IMR-90 (cell line): ENCODE measurements at regions not wholly inside any gene's neighbourhood (a gene's known extent, or its start where the extent isn't known, plus 50 kb on each side); places are given as distances from the start of the nearest gene placed in this dataset.

ENCODE experiments used
- ATAC-seq: fragments of 200-7000 bp; cut with Tn5 transposase; 2 replicates; pipeline ENCODE4 v1.9.1; 2020; ENCODE audit warnings: low read depth, mild to moderate bottlenecking, moderate library complexity
- BruUV-seq: library from RNA; stranded (reverse); fragments of 400-500 nt; replicated peaks from 2 replicates; lab custom pipeline; 2021; lab: Mats Ljungman, UMichigan
- CTCF ChIA-PET: fragments of 300-600 bp; formaldehyde crosslinking; extraction: SDS; loops from one replicate; lab custom pipeline; 2021; ENCODE audit warnings: antibody characterized with exemption; lab: Yijun Ruan, JAX
- POLR2A ChIA-PET: fragments of 300-600 bp; sonication (Branson Sonifier 250); formaldehyde crosslinking; loops from one replicate; lab custom pipeline; 2022; ENCODE audit warnings: antibody characterized with exemption; ENCODE audit not compliant: unreplicated experiment; lab: Charles Lee
- DNase-seq: peaks from one replicate; pipeline ENCODE4 v3.0.0; 2013
- H2AFZ ChIP-seq: replicated peaks from 2 replicates; pipeline ENCODE3; 2013; ENCODE audit warnings: low read length, mild to moderate bottlenecking; ENCODE audit not compliant: poor library complexity
- H2AK5ac ChIP-seq: 2 replicates; pipeline ENCODE4 v1.6.1; 2013; ENCODE audit warnings: low read depth, low read length, inconsistent platforms
- H2AK9ac ChIP-seq: replicated peaks from 2 replicates; pipeline ENCODE3; 2013; ENCODE audit warnings: mild to moderate bottlenecking, low read depth, low read length, moderate library complexity; ENCODE audit not compliant: poor library complexity
- H2BK120ac ChIP-seq: 2 replicates; pipeline ENCODE4 v1.6.1; 2013; ENCODE audit warnings: low read depth, low read length, inconsistent platforms
- H2BK15ac ChIP-seq: 3 replicates; pipeline ENCODE4 v1.6.1; 2013; ENCODE audit warnings: low read depth, low read length, inconsistent platforms
- H2BK20ac ChIP-seq: 2 replicates; pipeline ENCODE4 v1.6.1; 2013; ENCODE audit warnings: low read depth, mild to moderate bottlenecking, inconsistent platforms, low read length, moderate library complexity
- H2BK5ac ChIP-seq: 2 replicates; pipeline ENCODE4 v1.6.1; 2013; ENCODE audit warnings: mild to moderate bottlenecking, low read depth, low read length, inconsistent platforms; ENCODE audit not compliant: poor library complexity, severe bottlenecking
- H3K14ac ChIP-seq: replicated peaks from 2 replicates; pipeline ENCODE4 v1.6.1; 2013; ENCODE audit warnings: low read depth, low read length, inconsistent platforms
- H3K18ac ChIP-seq: 2 replicates; pipeline ENCODE4 v1.6.1; 2013; ENCODE audit warnings: low read depth, low read length, control low read depth
- H3K23ac ChIP-seq: 2 replicates; pipeline ENCODE4 v1.6.1; 2013; ENCODE audit warnings: low read depth, low read length, inconsistent platforms
- H3K27ac ChIP-seq: 2 replicates; pipeline ENCODE4 v1.5.1; 2013; ENCODE audit warnings: mild to moderate bottlenecking, control low read depth, low read length; ENCODE audit not compliant: insufficient read depth
- H3K27me3 ChIP-seq: 2 replicates; pipeline ENCODE4 v1.6.1; 2013; ENCODE audit warnings: low read length; ENCODE audit not compliant: control insufficient read depth, insufficient read depth
- H3K36me3 ChIP-seq: 2 replicates; pipeline ENCODE4 v1.6.1; 2013; ENCODE audit warnings: low read length, mixed read lengths; ENCODE audit not compliant: control insufficient read depth, insufficient read depth
- H3K4ac ChIP-seq: 2 replicates; pipeline ENCODE4 v1.6.1; 2013; ENCODE audit warnings: low read depth, low read length, inconsistent platforms
- H3K4me1 ChIP-seq: 2 replicates; pipeline ENCODE4 v1.6.1; 2013; ENCODE audit warnings: low read length, mixed read lengths; ENCODE audit not compliant: control insufficient read depth, insufficient read depth
- H3K4me2 ChIP-seq: 2 replicates; pipeline ENCODE4 v1.6.1; 2013; ENCODE audit warnings: low read depth, mild to moderate bottlenecking, control low read depth, low read length, moderate library complexity
- H3K4me3 ChIP-seq: 2 replicates; pipeline ENCODE4 v1.5.1; 2013; ENCODE audit warnings: low read depth, mild to moderate bottlenecking, control low read depth, low read length, moderate library complexity; ENCODE audit not compliant: insufficient read depth
- H3K56ac ChIP-seq: 2 replicates; pipeline ENCODE4 v1.6.1; 2013; ENCODE audit warnings: low read length, inconsistent platforms; ENCODE audit not compliant: insufficient read depth; ENCODE audit errors: extremely low read depth
- H3K79me1 ChIP-seq, 2 experiments: 2 replicates each; pipeline ENCODE4 v1.6.1; 2013; ENCODE audit warnings: low read length in 2 of 2, inconsistent platforms in 1 of 2, low read depth in 1 of 2
- H3K9ac ChIP-seq: 2 replicates; pipeline ENCODE4 v1.6.1; 2013; ENCODE audit warnings: low read depth, low read length, control low read depth
- H3K9me1 ChIP-seq: 2 replicates; pipeline ENCODE4 v1.6.1; 2013; ENCODE audit warnings: low read length, inconsistent platforms; ENCODE audit not compliant: insufficient read depth
- H3K9me3 ChIP-seq: 2 replicates; pipeline ENCODE4 v1.6.1; 2013; ENCODE audit warnings: low read length; ENCODE audit not compliant: control insufficient read depth, insufficient read depth
- H4K20me1 ChIP-seq: 2 replicates; pipeline ENCODE4 v1.6.1; 2013; ENCODE audit warnings: low read length, inconsistent platforms; ENCODE audit not compliant: insufficient read depth
- H4K5ac ChIP-seq: 2 replicates; pipeline ENCODE4 v1.6.1; 2013; ENCODE audit warnings: mild to moderate bottlenecking, low read depth, low read length, control low read depth
- H4K8ac ChIP-seq, 2 experiments: 2 replicates each; pipeline ENCODE4 v1.6.1; 2013; ENCODE audit warnings: low read depth in 2 of 2, low read length in 2 of 2, control low read depth in 1 of 2, inconsistent platforms in 1 of 2
- H4K91ac ChIP-seq: 2 replicates; pipeline ENCODE4 v1.6.1; 2013; ENCODE audit warnings: low read depth, low read length, inconsistent platforms; ENCODE audit not compliant: insufficient read depth
- BHLHE40 ChIP-seq: fragments of 150-350 bp; IDR thresholded peaks from 2 replicates; pipeline ENCODE4 v1.6.1; 2016; ENCODE audit warnings: mild to moderate bottlenecking, low read depth, low read length
- CEBPB ChIP-seq: IDR thresholded peaks from 2 replicates; pipeline ENCODE4 v1.6.1; 2012; ENCODE audit warnings: low read depth, low read length, improper control_type of control experiment
- CHD1 ChIP-seq: IDR thresholded peaks from 2 replicates; pipeline ENCODE4 v1.6.1; 2012; ENCODE audit warnings: low read depth, low read length, improper control_type of control experiment
- FOS ChIP-seq: fragments of 150-350 bp; IDR thresholded peaks from 2 replicates; pipeline ENCODE4 v1.6.1; 2016; ENCODE audit warnings: low read depth, low read length
- MAFK ChIP-seq: IDR thresholded peaks from 2 replicates; pipeline ENCODE4 v1.6.1; 2012; ENCODE audit warnings: low read depth, low read length, improper control_type of control experiment
- MXI1 ChIP-seq: IDR thresholded peaks from 2 replicates; pipeline ENCODE4 v1.6.1; 2012; ENCODE audit warnings: low read depth, mild to moderate bottlenecking, low read length, moderate library complexity, borderline replicate concordance
- NFE2L2 ChIP-seq: fragments of 150-350 bp; IDR thresholded peaks from 2 replicates; pipeline ENCODE4 v1.6.1; 2016; ENCODE audit warnings: low read depth, mild to moderate bottlenecking, low read length
- POLR2A ChIP-seq: IDR thresholded peaks from 2 replicates; pipeline ENCODE4 v1.6.1; 2012; ENCODE audit warnings: mild to moderate bottlenecking, low read depth, low read length
- RAD21 ChIP-seq: IDR thresholded peaks from 2 replicates; pipeline ENCODE4 v1.6.1; 2012; ENCODE audit warnings: low read length, improper control_type of control experiment
- RFX5 ChIP-seq: IDR thresholded peaks from 2 replicates; pipeline ENCODE4 v1.8.0; 2012; ENCODE audit warnings: low read depth, mild to moderate bottlenecking, low read length, moderate library complexity
- SMC3 ChIP-seq: fragments of 150-350 bp; IDR thresholded peaks from 2 replicates; pipeline ENCODE4 v1.6.1; 2016; ENCODE audit warnings: low read depth, mild to moderate bottlenecking, antibody characterized with exemption, low read length, moderate library complexity
- WGBS, 2 experiments: methylation state at CpG; one replicate each; pipeline versions ENCODE4 v1.1.5 to v1.1.7; 2013; ENCODE audit warnings: missing lambda C conversion rate in 2 of 2; ENCODE audit not compliant: insufficient read length in 1 of 2; ENCODE audit errors: extremely low coverage in 2 of 2; 5-methylcytosine and 5-hydroxymethylcytosine counted together
- dilution Hi-C: fragments of 300-500 bp; cut with HindIII; formaldehyde crosslinking; loops from one replicate; pipeline ENCODE4 v1.14.3; 2018; ENCODE audit warnings: low sequenced_read_pairs; ENCODE audit not compliant: unreplicated experiment
- in situ Hi-C: fragments of 300-500 bp; cut with MboI; formaldehyde crosslinking; loops from 3 replicates; pipeline ENCODE4 v1.14.3; 2019; ENCODE audit warnings: low sequenced_read_pairs, inconsistent platforms, mixed read lengths
- intact Hi-C: fragments of 100-400 bp; cut with micrococcal nuclease; formaldehyde crosslinking; loops from 2 replicates; pipeline ENCODE4 v1.10.0; 2022
- TF ChIP-seq, protein P1 (sequence below): fragments of 150-350 bp; IDR thresholded peaks from 2 replicates; pipeline ENCODE4 v1.6.1; 2017; ENCODE audit warnings: mild to moderate bottlenecking, antibody characterized with exemption, low read length, low read depth
- TF ChIP-seq, protein P2 (sequence below): fragments of 150-350 bp; IDR thresholded peaks from 2 replicates; pipeline ENCODE4 v1.6.1; 2016; ENCODE audit warnings: low read depth, mild to moderate bottlenecking, low read length, moderate library complexity, borderline replicate concordance

DNA sequence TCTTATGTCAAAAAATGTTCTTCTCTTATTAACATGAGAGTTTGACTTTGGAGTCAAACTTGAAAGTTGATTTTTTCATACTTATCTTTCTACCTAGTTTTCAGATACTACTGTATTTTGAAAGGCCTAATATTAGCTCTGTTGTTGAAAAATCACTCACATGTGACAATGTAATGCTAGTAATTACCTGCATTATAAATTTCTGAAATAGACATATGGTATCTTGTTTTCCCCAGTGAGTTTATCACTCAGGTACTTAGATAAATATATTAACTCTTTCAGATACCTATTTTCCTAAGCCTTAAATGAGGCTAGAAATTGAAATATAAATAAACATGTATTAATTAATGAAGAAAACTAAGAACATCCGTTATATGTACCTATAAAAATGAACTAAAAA, 2089.3 kb downstream of the MAT2B start:
- in situ Hi-C loops, result no loop called here
- H3K27me3 ChIP-seq, result no peaks in the 10 kb centered on the region

More for the DNA sequence above, 2089.3 kb downstream of the MAT2B start:
- no peak overlapping the region for H3K18ac ChIP-seq
- H4K91ac ChIP-seq, result no peak overlapping the region
- H3K4ac ChIP-seq, result no peak overlapping the region
- intact Hi-C loops (no loop called here), dilution Hi-C loops (no loop called here)
- ChIA-PET CTCF (no interaction called here), POLR2A (no interaction called here)
- no peaks in the 10 kb centered on the region for H4K20me1 ChIP-seq
- H3K79me1 ChIP-seq, result no peaks in the 10 kb centered on the region
- no TSS peak for BruUV-seq
- no peak overlapping the region for H4K8ac ChIP-seq
- no peak overlapping the region for H2BK15ac ChIP-seq
- H3K27ac ChIP-seq, result no peak overlapping the region
- no peak overlapping the region for H2AK5ac ChIP-seq
- ATAC-seq (no peak), DNase-seq (no peak)
- H3K9me1 ChIP-seq, result no peaks in the 10 kb centered on the region
- no peak overlapping the region for H2AFZ ChIP-seq
- no peak overlapping the region for H3K9ac ChIP-seq
- H4K5ac ChIP-seq, result no peak overlapping the region
- H3K14ac ChIP-seq, result no peak overlapping the region
- WGBS, 2 experiments, result no CpG with 5 or more reads among the region's 1 CpG
- no peak overlapping the region for H3K23ac ChIP-seq
- H3K4me2 ChIP-seq, result no peak overlapping the region
- H3K4me1 ChIP-seq, result no peaks in the 10 kb centered on the region
- no peak for TF ChIP-seq POLR2A
- no peak for TF ChIP-seq RFX5
- TF ChIP-seq MAFK, result no peak
- TF ChIP-seq NFE2L2, result no peak
- TF ChIP-seq BHLHE40, result no peak
- TF ChIP-seq FOS, result no peak
- no peak for TF ChIP-seq CHD1
- no peak for TF ChIP-seq CEBPB
- TF ChIP-seq, protein P1, sequence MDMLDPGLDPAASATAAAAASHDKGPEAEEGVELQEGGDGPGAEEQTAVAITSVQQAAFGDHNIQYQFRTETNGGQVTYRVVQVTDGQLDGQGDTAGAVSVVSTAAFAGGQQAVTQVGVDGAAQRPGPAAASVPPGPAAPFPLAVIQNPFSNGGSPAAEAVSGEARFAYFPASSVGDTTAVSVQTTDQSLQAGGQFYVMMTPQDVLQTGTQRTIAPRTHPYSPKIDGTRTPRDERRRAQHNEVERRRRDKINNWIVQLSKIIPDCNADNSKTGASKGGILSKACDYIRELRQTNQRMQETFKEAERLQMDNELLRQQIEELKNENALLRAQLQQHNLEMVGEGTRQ, result no peak
- TF ChIP-seq RAD21, result no peak
- no peak for TF ChIP-seq SMC3
- TF ChIP-seq MXI1, result no peak
- TF ChIP-seq, protein P2, sequence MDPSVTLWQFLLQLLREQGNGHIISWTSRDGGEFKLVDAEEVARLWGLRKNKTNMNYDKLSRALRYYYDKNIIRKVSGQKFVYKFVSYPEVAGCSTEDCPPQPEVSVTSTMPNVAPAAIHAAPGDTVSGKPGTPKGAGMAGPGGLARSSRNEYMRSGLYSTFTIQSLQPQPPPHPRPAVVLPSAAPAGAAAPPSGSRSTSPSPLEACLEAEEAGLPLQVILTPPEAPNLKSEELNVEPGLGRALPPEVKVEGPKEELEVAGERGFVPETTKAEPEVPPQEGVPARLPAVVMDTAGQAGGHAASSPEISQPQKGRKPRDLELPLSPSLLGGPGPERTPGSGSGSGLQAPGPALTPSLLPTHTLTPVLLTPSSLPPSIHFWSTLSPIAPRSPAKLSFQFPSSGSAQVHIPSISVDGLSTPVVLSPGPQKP, result no peak
- no peaks in the 10 kb centered on the region for H3K36me3 ChIP-seq
- no peak overlapping the region for H3K56ac ChIP-seq
- no peak overlapping the region for H2BK5ac ChIP-seq
- no peak overlapping the region for H2BK120ac ChIP-seq
- H2BK20ac ChIP-seq, result no peak overlapping the region
- H3K9me3 ChIP-seq, result no peaks in the 10 kb centered on the region
- H3K4me3 ChIP-seq, result no peak overlapping the region
- no peak overlapping the region for H2AK9ac ChIP-seq
